ENCODE measurements at regions not wholly inside any gene's neighbourhood (a gene's known extent, or its start where the extent isn't known, plus 50 kb on each side); places are given as distances from the start of the nearest gene placed in this dataset.
A peak's percentile ranks its signal among the peaks of the same experiment; 100 is the strongest.

GRCh38 chr12:30440826-30441602 lies 254.7 kb downstream of the IPO8 start:
- DNase-seq (ENCODE audit: low read depth) = peak; percentile 59
- H3K4me3 ChIP-seq (replicated peaks; ENCODE audit: low read depth, low read length) = no peak overlapping the region
- peak; percentile 69 for TF ChIP-seq CTCF (IDR thresholded peaks at IDR 0.05; ENCODE audit: low read length, missing control alignments)

- DNase-seq (ENCODE audit: low read depth) = no peak
- TF ChIP-seq CTCF (IDR thresholded peaks at IDR 0.05; ENCODE audit: low read length, missing control alignments) = no peak
- H3K4me3 ChIP-seq (replicated peaks; ENCODE audit: low read depth, low read length) = no peak overlapping the region
Measured at GRCh38 chr12:30439201-30439600, 256.5 kb downstream of the IPO8 start.

DNA sequence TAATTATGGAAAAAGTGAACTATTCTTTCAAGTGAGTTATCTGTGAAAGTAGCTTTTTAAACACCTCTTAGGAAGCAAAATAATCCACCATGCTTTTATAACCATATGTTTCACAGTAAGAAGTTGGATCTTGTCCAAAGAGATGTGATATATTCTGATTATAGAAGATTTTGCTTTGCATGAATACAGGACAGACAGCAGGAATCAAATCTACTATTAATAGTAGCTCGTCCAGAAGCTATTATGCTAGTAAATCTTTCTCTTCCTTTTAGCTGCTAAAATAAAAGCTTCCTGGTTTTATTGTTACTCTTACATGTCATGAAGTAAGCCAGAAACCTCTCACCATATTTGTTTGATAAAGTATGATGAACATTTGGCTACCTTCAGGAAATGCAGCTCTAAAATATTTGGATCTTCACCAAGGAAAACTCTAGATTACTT lies 257.0 kb downstream of the IPO8 start:
- no peak for DNase-seq (ENCODE audit: low read depth)
- H3K4me3 ChIP-seq (replicated peaks; ENCODE audit: low read depth, low read length) = no peak overlapping the region
- TF ChIP-seq CTCF (IDR thresholded peaks at IDR 0.05; ENCODE audit: low read length, missing control alignments) = no peak

GRCh38 chr12:30437616-30438015 lies 258.1 kb downstream of the IPO8 start:
- DNase-seq (ENCODE audit: low read depth) = peak; percentile 77
- no peak for TF ChIP-seq CTCF (IDR thresholded peaks at IDR 0.05; ENCODE audit: low read length, missing control alignments)
- no peak overlapping the region for H3K4me3 ChIP-seq (replicated peaks; ENCODE audit: low read depth, low read length)

- DNase-seq (ENCODE audit: low read depth) = no peak
- TF ChIP-seq CTCF (IDR thresholded peaks at IDR 0.05; ENCODE audit: low read length, missing control alignments) = no peak
- H3K4me3 ChIP-seq (replicated peaks; ENCODE audit: low read depth, low read length) = no peak overlapping the region
Measured at GRCh38 chr12:30437044-30437443, 258.6 kb downstream of the IPO8 start.

- no peak for DNase-seq (ENCODE audit: low read depth)
- no peak overlapping the region for H3K4me3 ChIP-seq (replicated peaks; ENCODE audit: low read depth, low read length)
- no peak for TF ChIP-seq CTCF (IDR thresholded peaks at IDR 0.05; ENCODE audit: low read length, missing control alignments)
Measured at GRCh38 chr12:30428098-30428497, 267.6 kb downstream of the IPO8 start.

DNA sequence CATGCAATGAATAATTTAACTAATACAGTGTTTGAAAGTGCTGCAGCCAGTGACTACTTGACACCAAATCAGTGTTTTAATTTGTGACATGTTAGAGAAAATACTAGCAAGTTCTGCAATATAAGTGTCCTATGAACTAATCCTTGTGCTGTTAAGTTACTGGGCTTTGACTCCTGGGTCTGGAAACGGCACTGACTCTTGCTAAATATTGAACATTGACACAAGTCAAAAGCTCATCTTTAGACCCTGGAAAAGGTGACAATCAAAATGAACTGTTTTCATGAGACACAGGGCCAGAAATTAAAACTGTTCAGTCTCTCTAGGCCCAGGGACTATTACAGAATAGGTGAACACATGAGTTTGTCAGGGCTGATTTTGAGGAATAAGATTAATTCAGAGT lies 268.1 kb downstream of the IPO8 start:
- no peak for DNase-seq (ENCODE audit: low read depth)
- TF ChIP-seq CTCF (IDR thresholded peaks at IDR 0.05; ENCODE audit: low read length, missing control alignments) = no peak
- H3K4me3 ChIP-seq (replicated peaks; ENCODE audit: low read depth, low read length) = no peak overlapping the region

Measured in fibroblast of pulmonary artery (primary cell).